Inflammatory macrophage treated with lipopolysaccharide for 4 hours (primary cell): ENCODE measurements at regions not wholly inside any gene's neighbourhood (a gene's known extent, or its start where the extent isn't known, plus 50 kb on each side); places are given as distances from the start of the nearest gene placed in this dataset.
"Not testable (repeated sequence)": the region's sequence is repeated elsewhere in the genome, so short reads cannot be mapped to it uniquely, and the experiment has no call there.

Experiments used
- DNase-seq: peaks from one replicate; pipeline ENCODE4 v3.0.0-alpha.2; 2020

GRCh38 chr18:8913606-8914403, 188.7 kb upstream of the NDUFV2 start:
- DNase-seq: not testable (repeated sequence)

DNA sequence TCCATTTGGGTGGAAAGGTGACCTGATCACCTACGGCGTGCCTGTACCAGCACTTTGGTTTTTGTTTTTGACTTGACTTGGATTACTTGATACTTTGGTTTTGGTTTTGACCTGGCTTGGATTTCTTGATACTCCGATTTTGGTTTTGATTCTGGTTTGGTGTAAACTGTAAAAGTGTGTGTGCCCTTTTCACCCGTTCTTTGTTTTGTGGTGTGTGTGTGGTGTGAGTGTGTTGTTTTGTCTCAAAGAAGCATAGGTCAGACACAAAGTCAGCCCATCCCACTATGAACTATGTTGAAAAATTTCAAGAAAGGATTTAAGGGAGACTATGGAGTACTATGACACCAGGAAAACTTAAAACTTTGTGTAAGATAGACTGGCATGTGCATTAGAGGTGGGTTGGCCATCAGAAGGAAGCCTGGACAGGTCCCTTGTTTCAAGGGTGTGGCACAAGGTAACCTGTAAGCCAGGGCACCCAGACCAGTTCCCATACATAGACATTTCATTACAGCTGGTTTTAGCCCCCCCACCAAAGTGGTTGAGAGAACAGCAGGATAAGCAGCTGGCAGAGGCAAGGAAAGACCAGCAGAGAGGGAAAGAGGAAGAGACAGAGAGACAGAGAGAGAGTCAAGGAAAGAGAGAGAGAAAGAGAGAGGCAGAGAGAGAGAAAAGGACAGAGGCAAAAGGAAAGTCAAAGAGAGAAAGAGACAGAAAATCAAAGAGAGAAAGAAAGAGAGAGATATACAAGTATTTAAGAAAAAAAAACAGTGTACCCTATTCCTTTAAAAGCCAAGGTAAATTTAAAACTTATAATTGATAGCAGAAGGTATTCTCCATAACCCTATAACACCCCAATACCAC, 187.9 kb upstream of the NDUFV2 start:
- DNase-seq: not testable (repeated sequence)

GRCh38 chr18:8920856-8921787, 181.4 kb upstream of the NDUFV2 start:
- not testable (repeated sequence) for DNase-seq

- no peak for DNase-seq
Measured at GRCh38 chr18:8926464-8926863, 176.0 kb upstream of the NDUFV2 start.

GRCh38 chr18:8928044-8928443, 174.5 kb upstream of the NDUFV2 start:
- DNase-seq: no peak

DNA sequence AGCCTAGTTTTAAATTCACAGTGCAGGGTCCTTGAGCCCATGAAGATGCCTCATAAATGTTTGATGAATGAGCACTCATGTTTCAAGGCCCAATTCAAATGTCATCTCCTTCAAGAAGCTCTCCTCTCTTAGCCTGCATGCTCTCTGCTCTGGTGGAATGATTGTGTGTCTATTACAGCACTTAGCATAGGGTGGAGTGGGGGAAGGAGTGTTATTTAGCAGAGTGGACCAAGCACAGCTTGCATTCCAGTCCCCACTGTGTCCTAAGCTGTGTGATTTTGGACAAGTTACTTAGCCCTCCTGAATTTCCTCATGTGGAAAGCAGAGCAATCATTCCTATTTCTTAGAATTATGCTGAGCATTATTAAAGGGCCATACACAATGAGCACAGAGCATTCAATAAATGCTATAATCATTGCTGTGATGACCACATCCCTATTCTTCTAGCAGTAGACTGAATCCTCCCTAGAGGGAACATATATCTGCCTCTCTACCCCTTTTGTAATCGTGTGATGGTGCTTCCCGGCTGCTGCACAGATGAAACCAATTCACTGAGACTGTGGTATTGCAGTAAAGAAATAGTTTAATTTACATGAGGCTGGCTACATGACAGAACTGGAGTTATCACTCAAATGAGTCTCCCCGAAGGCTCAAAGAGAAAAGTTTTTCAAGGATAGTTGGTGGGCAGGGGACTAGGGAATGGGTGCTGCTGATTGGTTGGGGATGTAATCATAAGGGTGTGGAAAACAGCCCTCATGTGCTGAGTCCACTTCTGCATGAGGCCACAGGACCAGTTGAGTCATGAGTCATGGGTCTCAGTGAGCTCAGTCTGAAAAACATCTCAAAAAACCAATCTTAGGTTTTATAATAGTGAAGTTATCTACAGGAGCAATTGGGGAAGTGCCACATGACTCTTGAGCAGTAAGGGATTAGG, 173.4 kb upstream of the NDUFV2 start:
- DNase-seq: peak; percentile 73

DNA sequence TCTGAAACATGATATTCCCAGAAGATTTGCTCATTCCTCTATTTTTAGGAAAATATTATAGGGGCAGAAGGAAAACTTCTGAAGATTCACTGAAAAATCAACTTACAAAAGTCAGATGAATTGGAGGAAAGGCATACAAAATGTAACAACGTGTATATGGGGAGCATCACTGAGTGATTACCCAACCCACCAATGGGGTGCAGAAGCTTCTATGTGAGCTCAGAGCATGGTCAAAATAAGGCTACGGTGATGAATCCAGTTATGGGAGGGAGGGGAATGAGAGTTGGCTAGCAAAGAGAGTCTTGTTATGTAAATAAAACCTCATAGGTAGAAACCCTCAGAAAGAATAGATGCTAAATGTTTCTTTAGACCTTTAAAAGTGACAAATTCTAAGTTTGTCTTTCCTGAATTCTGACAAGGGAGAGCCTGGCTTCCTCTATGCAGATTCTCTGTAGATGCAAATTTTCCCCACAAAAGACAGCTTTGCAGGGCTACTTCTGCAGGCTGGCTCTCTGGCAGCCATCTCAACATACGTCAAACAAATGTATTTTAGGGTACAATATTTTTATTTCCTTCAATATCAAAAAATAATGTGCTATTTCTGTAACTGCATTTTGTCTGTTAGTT, 171.4 kb upstream of the NDUFV2 start:
- DNase-seq: no peak

- DNase-seq: no peak
Measured at GRCh38 chr18:8932866-8933265, 169.6 kb upstream of the NDUFV2 start.

DNA sequence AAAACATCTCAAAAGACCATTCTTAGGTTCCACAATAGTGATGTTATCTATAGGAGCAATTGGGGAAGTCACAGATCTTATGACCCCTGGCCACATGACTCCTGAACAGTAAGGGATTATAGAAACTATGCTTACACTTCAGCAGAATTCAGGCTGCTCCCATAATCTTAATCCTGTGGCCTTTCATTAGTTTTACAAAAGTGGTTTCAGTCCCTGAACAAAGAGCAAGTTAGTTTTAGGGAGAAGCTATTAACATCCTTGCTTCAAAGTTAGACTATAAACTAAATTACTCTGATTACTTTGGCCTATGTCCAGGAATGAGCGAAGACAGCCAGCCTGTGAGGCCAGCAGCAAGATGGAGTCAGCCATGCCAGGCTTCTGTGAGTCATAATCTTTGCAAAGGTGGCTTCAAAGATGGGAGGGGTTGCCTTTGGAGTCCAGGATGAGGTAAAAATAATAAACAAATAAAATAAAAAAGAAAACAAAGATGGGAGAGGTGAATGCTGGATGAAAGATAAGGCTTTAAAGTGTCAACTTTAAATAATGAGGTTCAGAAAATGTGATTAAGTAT, 168.7 kb upstream of the NDUFV2 start:
- DNase-seq: peak; percentile 33

DNA sequence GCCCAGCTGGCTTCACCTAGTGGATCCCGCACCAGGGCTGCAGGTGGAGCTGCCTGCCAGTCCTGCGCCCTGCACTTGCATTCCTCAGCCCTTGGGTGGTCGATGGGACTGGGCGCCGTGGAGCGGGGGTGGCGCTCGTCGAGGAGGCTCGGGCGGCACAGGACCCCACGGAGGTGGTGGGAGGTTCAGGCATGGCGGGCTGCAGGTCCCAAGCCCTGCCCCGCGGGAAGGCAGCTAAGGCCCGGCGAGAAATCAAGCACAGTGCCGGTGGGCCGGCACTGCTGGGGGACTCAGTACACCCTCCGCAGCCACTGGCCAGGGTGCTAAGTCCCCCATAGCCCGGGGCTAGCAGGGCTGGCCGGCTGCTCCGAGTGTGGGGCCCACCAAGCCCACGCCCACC, 167.2 kb upstream of the NDUFV2 start:
- DNase-seq: not testable (repeated sequence)

GRCh38 chr18:8936619-8937018, 165.9 kb upstream of the NDUFV2 start:
- no peak for DNase-seq

DNA sequence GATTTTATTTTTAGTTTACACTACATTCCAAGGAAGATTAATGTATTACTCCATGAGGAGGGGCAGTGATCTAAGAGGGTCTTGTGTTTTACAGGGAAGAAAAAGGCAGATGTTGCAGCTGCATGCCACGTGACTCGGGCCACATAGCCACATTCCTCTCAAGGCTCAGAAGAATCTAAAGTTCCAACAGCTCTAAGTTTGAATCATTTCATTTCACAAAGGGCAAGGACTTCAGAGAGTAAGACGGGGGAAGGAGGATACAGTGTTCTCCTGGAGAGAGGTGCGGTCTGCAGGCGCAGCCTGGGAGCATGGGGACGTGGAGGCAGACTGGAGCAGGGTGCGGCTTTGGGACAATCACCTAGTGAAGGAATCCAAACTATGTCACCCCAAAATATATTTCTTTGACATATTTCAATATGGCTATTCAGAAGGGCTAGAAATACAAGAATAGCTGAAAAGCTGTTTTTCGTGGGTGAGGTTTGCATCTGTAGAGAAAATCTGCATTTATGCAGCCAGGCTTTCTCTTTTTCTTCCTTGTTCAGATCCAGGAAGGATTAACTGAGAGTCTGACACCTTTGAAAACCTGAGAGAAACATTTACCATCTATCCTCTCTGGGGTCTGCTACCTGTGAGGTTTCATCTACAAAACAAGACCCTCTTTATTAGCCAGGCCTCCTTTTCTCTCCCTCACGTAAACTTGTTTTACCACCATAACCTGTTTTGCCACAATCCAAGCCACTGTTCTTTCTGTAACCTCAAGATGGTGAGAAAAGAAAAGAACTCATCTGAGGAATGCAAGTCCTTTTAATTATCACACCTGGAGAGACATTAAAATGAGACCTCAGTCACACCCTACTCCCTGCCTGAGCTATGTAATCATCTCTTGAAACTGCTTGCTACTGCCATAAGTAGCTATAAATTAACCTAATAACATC, 165.1 kb upstream of the NDUFV2 start:
- DNase-seq: no peak

GRCh38 chr18:8938817-8939216, 163.7 kb upstream of the NDUFV2 start:
- DNase-seq: peak; percentile 41

GRCh38 chr18:8942021-8942908, 160.2 kb upstream of the NDUFV2 start:
- DNase-seq: no peak

- DNase-seq: peak; percentile 84
Measured at GRCh38 chr18:8942909-8943545, 159.5 kb upstream of the NDUFV2 start.

DNA sequence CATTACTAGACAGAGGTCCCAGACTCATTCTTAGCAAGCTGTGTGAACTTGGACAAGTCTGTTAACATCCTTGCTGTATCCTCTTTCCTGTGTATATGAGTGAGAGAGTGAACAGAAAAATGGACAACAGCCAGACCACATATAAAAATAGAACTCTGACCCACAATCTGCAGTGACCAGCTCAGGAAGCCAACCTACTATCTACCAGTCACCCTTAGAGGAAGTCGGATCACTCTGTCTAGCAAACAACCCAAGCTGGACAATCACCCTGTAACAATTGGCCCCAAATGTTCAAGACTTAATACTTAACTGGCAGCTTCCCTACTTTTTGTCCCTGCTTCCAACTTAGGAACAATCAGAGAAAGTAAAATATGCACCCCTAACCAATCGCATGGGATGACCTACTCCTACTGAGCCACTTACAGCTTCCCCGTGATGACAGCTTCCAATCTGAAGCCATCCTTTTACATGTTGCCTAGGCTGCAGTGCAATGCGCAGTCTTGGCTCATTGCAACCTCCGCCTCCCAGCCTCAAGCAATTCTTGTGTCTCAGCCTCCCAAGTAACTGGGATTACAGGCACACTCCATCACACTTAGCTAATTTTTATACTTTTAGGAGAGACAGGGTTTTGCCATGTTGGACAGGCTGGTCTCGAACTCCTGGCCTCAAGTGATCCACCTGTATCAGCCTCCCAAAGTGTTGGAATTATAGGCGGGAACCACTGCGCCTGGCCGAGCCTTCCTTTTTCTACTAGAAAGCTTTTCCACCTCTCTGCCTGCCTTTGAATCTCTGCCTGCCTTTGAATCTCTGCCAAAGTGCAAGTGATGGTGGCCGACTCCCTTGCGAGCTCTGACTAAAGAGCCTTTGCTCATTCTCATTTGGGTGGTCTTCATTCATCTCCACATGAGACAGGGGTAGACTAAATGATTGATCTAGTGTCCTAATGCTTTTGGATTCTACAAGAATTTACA, 158.3 kb upstream of the NDUFV2 start:
- DNase-seq: peak; percentile 40

DNA sequence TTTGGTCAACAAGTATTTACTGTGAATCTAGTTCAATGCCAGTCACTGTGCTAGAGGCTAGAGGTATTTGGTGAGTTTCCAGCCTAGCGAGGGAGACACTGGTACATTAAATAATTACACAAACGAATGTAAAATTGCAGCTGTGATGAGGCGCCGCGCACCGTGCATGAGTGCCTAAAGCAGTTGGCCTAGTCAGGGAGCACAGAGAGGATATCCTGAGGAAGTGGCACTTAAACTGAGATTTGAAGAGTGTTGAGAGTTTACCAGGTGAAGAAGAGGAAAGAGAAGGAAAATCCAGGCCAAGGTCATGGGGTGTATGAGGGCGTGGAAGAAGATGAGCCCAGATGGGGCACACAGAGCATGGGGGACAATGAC, 157.6 kb upstream of the NDUFV2 start:
- DNase-seq: no peak
